ENCODE measurements at regions not wholly inside any gene's neighbourhood (a gene's known extent, or its start where the extent isn't known, plus 50 kb on each side); places are given as distances from the start of the nearest gene placed in this dataset.

DNA sequence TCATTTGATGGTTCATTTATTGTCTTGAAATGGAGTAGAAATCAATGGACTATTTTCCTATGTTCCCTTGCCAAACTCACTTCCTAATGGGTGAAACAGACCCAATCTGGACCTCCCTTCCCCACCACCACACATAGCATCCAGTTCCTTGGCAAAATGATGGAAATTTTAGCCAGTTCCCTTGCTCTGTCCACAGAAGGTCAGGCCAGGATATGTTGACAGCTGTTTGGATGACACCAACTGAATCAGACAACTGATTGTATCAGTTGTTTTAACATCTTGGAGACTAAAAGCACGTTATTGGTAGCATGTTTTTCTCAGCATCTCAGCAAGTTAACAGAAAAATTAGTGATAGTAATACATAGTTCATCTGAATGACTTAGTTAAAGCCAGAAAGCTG is 534.8 kb downstream of the PSAT1 start:
- Histone ChIP-seq H3K4me2 (ENCODE audit: insufficient read depth, low read length) (no peak overlapping the region), H3K4me1 (ENCODE audit: control insufficient read depth, extremely low read depth, insufficient read depth, low read length) (no peaks in the 10 kb centered on the region), H3K9me3 (replicated peaks; ENCODE audit: control insufficient read depth, insufficient read depth, low read length) (no peaks in the 10 kb centered on the region), H3K79me2 (ENCODE audit: control insufficient read depth, insufficient read depth, low read length) (no peaks in the 10 kb centered on the region), H3K36me3 (ENCODE audit: control insufficient read depth in 2 of 2, extremely low read depth in 1 of 2, insufficient read depth in 2 of 2, low read length in 2 of 2) (no peaks in the 10 kb centered on the region), H3K27ac (ENCODE audit: insufficient read depth, low read depth, low read length) (no peak overlapping the region), H3K4me3 (replicated peaks in 1 of 3; ENCODE audit: insufficient read depth in 1 of 3, low read depth in 1 of 3, low read length in 3 of 3) (no peak overlapping the region), H3K9ac (replicated peaks; ENCODE audit: extremely low read depth, insufficient read depth, low read length) (no peak overlapping the region), H3K27me3 (ENCODE audit: control insufficient read depth in 2 of 2, insufficient read depth in 2 of 2, low read length in 2 of 2) (no peaks in the 10 kb centered on the region), H2AFZ (ENCODE audit: low read depth, low read length) (no peak overlapping the region), H4K20me1 (replicated peaks; ENCODE audit: control insufficient read depth, extremely low read depth, insufficient read depth, low read length) (no peaks in the 10 kb centered on the region), H3K9me1 (replicated peaks; ENCODE audit: control insufficient read depth, extremely low read depth, insufficient read depth, low read length) (no peaks in the 10 kb centered on the region)
- POLR2A ChIA-PET, result no interaction called here
- FAIRE-seq, result no peak
- DNase-seq (ENCODE audit: low read depth, low spot score), result no peak
- CTCF ChIA-PET, result no interaction called here
- TF ChIP-seq, protein P1, sequence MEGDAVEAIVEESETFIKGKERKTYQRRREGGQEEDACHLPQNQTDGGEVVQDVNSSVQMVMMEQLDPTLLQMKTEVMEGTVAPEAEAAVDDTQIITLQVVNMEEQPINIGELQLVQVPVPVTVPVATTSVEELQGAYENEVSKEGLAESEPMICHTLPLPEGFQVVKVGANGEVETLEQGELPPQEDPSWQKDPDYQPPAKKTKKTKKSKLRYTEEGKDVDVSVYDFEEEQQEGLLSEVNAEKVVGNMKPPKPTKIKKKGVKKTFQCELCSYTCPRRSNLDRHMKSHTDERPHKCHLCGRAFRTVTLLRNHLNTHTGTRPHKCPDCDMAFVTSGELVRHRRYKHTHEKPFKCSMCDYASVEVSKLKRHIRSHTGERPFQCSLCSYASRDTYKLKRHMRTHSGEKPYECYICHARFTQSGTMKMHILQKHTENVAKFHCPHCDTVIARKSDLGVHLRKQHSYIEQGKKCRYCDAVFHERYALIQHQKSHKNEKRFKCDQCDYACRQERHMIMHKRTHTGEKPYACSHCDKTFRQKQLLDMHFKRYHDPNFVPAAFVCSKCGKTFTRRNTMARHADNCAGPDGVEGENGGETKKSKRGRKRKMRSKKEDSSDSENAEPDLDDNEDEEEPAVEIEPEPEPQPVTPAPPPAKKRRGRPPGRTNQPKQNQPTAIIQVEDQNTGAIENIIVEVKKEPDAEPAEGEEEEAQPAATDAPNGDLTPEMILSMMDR (IDR thresholded peaks at IDR 0.05; ENCODE audit: extremely low read depth in 1 of 2, insufficient read depth in 1 of 2, low read depth in 1 of 2, low read length in 2 of 2), result no peak
- TF ChIP-seq, protein P2, sequence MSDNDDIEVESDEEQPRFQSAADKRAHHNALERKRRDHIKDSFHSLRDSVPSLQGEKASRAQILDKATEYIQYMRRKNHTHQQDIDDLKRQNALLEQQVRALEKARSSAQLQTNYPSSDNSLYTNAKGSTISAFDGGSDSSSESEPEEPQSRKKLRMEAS (IDR thresholded peaks at IDR 0.05; ENCODE audit: insufficient read depth, insufficient read length), result no peak
- TF ChIP-seq POLR2AphosphoS5 (IDR thresholded peaks at IDR 0.05; ENCODE audit: insufficient read depth, low read depth, low read length), result no peak
- no peak for TF ChIP-seq EZH2 (IDR thresholded peaks at IDR 0.05; ENCODE audit: borderline replicate concordance, low read depth, low read length, severe bottlenecking)
- no peak for TF ChIP-seq MYC (IDR thresholded peaks at IDR 0.05; ENCODE audit: low read depth, low read length)
- no peak for TF ChIP-seq FOS (IDR thresholded peaks at IDR 0.05; ENCODE audit: borderline replicate concordance, insufficient read depth, low read length)
- TF ChIP-seq JUN (IDR thresholded peaks at IDR 0.05; ENCODE audit: borderline replicate concordance, insufficient read depth, insufficient read length, low read depth), result no peak
- no peak for TF ChIP-seq POLR2A (IDR thresholded peaks at IDR 0.05; ENCODE audit: low read depth, low read length)
- TF ChIP-seq GATA2 (IDR thresholded peaks at IDR 0.05; ENCODE audit: insufficient read depth, insufficient read length, low read depth, low read length), result no peak
- intact Hi-C loops (cut with micrococcal nuclease) (no loop called here), dilution Hi-C loops (cut with MboI; ENCODE audit: extremely low pct_ligation_motif_present, low sequenced_read_pairs) (no loop called here)
- BruUV-seq (replicated peaks), result no TSS peak
